ENCODE measurements at regions not wholly inside any gene's neighbourhood (a gene's known extent, or its start where the extent isn't known, plus 50 kb on each side); places are given as distances from the start of the nearest gene placed in this dataset.

DNA sequence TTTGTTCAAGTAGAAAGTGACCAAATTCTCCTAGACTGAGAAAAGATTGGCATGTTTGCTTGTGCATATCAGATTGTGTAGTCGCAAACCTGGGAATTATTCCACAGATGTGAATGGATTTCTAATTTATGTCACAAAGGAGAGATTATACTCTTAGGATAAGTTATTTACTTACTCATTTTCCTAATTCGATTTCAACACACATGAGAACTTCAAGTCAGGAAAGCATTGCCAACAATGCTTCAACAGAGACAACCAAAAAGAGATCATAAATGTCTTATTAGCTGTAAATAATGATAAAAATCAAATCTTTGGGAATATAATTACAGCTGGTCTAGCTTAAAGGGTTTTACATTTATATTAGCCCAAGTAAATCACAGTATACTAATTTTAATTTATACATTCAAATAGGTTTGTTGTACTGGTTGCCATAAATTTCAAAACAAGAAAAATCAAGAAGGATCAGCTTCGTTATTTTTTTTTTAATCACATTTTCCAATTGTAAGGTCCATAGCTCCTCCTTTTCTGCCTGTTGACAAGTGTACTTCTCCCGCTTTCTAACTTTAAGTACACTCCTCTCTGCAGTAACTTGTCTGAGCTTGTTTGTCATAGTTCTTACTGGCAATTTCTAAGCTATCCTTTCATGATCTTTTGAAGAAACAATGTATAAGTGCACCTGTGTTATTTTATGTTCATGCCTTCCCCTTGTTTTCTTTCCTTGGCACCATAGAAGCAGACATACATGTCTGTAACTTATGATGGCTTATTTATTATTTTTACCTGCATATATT is 246.6 kb downstream of the DEPDC1B start:
- H3K27ac ChIP-seq: no peak overlapping the region
- TF ChIP-seq ZFX (IDR thresholded peaks at IDR 0.05): no peak
- TF ChIP-seq CTCF (conservative IDR thresholded peaks at IDR 0.05): no peak

DNA sequence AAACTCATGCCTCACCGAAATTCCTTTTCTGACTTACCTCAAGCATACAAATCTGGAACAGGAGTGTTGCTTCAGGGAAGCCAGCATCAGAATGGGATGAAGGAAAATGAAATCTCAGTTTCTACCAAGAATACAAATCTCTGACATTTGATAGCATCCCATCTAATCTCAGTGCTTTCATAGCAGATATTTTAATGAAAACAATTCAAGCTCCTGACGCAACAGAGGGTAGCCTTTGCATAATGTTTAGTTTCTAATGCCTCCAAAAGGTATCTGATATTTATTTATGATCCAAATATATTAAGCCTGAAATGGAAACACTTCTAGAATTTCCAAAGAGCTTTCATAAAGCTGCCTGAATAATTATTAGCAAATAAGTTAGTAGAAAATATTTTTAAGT is 251.4 kb downstream of the DEPDC1B start:
- H3K27ac ChIP-seq: no peak overlapping the region
- no peak for TF ChIP-seq ZFX (IDR thresholded peaks at IDR 0.05)
- TF ChIP-seq CTCF (conservative IDR thresholded peaks at IDR 0.05): no peak

- TF ChIP-seq CTCF (conservative IDR thresholded peaks at IDR 0.05) (no peak), ZFX (IDR thresholded peaks at IDR 0.05) (no peak)
- H3K27ac ChIP-seq: no peak overlapping the region
Measured at GRCh38 chr5:60447488-60447920, 252.5 kb downstream of the DEPDC1B start.

DNA sequence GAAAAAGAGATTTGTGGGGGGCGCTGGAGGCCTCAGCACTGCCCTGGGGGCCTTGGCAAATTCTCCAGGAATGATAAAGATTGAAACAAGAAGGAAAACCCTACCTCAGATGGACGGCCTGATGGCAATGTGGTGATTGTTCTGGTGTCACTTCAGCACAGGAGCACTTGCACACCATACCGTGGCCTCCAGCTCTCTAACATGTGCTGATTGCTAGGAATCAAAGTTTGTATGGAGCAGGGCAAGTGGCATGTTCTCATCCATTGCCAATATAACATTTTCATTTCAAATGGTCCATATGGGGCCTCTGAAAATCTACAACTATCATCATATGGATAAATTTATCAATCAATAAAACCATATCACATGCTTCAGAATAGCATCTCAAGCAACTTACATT is 253.0 kb downstream of the DEPDC1B start:
- TF ChIP-seq ZFX (IDR thresholded peaks at IDR 0.05): no peak
- TF ChIP-seq CTCF (conservative IDR thresholded peaks at IDR 0.05): no peak

GRCh38 chr5:60445921-60446320 is 254.0 kb downstream of the DEPDC1B start:
- no peak overlapping the region for H3K27ac ChIP-seq
- TF ChIP-seq ZFX (IDR thresholded peaks at IDR 0.05) (no peak), CTCF (conservative IDR thresholded peaks at IDR 0.05) (no peak)

More for the DNA sequence above, 253.0 kb downstream of the DEPDC1B start:
- peak overlapping the region; percentile 40; the same call in 1 of the 2 replicates for H3K27ac ChIP-seq

DNA sequence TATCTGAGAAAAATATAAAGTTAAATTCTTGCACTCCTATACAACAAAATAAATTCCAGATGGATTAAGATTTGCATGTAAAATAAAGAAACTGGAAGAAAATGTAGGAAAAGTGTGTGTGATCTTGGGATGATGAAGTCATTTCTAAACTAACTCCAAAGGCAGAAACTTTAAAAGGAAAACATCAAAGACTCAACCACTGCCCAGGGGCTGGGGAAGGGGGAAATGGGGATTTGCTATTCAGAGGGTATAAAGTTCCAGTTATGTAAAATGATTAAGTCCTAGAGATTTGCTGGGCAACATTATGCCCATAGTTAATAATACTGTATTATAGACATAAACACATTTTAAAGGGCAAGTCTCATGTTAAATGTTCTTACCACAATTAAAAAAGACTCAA is 254.5 kb downstream of the DEPDC1B start:
- TF ChIP-seq ZFX (IDR thresholded peaks at IDR 0.05) (no peak), CTCF (conservative IDR thresholded peaks at IDR 0.05) (no peak)
- H3K27ac ChIP-seq: no peak overlapping the region

DNA sequence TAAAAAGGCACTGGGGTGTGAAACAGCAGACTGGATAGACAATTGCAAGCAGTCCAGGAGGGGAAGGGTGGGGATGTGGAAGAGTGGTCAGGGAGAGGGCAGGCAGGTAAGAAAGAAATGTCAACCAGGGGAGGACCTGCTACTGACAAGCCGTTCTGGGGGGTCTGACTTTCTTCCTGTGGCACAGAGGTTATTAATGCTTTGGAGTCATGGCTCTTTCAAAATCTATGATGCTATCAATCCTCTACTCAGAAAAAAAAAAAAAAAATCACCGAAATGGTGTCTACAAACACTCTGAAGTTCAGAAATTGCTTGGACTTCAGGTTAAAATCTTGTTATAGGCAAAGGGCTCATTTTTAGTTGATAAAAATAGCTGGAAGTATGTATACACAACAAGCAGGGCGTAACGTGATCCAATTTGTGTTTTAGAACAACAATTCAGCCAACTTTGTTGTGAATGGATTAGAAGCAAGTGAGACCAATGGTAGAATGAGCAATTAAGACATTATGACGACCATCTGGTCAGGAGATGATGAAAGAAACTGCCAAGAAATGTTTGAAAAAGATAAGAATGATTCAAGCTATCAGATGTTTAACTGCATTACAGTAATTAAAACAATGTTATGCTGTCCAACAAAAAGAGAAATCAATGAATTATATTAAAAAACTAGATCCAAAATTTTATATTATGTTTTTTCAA is 255.2 kb downstream of the DEPDC1B start:
- TF ChIP-seq ZFX (IDR thresholded peaks at IDR 0.05): no peak
- TF ChIP-seq CTCF (conservative IDR thresholded peaks at IDR 0.05): no peak

More for the DNA sequence above, 255.2 kb downstream of the DEPDC1B start:
- no peak overlapping the region for H3K27ac ChIP-seq

Measured in C4-2B (cell line).